Stomach smooth muscle (tissue), 2 donors: ENCODE measurements at regions not wholly inside any gene's neighbourhood (a gene's known extent, or its start where the extent isn't known, plus 50 kb on each side); places are given as distances from the start of the nearest gene placed in this dataset.
"Not testable (repeated sequence)": the region's sequence is repeated elsewhere in the genome, so short reads cannot be mapped to it uniquely, and the experiment has no call there.

Source experiments
- H3K27ac ChIP-seq: one replicate; pipeline ENCODE4 v1.7.0; 2013; ENCODE audit warnings: mild to moderate bottlenecking, low read length, inconsistent platforms
- H3K27me3 ChIP-seq, 2 donors: one replicate each; pipeline ENCODE4 v1.7.0; 2013; ENCODE audit warnings: low read length in 2 of 2; ENCODE audit not compliant: insufficient read depth in 2 of 2, control insufficient read depth in 1 of 2
- H3K36me3 ChIP-seq, 2 donors: one replicate each; pipeline ENCODE4 v1.7.0; 2013; ENCODE audit warnings: low read length in 2 of 2; ENCODE audit not compliant: control insufficient read depth in 2 of 2, insufficient read depth in 2 of 2
- H3K4me1 ChIP-seq: one replicate; pipeline ENCODE4 v1.7.0; 2013; ENCODE audit warnings: low read length; ENCODE audit not compliant: control insufficient read depth, insufficient read depth
- H3K4me3 ChIP-seq, 2 donors: one replicate each; pipeline ENCODE4 v1.7.0; 2013; ENCODE audit warnings: low read length in 2 of 2
- H3K9ac ChIP-seq, 2 donors: one replicate each; pipeline ENCODE4 v1.7.0; 2013; ENCODE audit warnings: low read length in 2 of 2, mild to moderate bottlenecking in 1 of 2
- H3K9me3 ChIP-seq, 2 donors: one replicate each; pipeline ENCODE4 v1.7.0; 2013; ENCODE audit warnings: low read length in 2 of 2; ENCODE audit not compliant: control insufficient read depth in 2 of 2
- donor health status: healthy.
- donor health status: Pancreatic carcinoma.

DNA sequence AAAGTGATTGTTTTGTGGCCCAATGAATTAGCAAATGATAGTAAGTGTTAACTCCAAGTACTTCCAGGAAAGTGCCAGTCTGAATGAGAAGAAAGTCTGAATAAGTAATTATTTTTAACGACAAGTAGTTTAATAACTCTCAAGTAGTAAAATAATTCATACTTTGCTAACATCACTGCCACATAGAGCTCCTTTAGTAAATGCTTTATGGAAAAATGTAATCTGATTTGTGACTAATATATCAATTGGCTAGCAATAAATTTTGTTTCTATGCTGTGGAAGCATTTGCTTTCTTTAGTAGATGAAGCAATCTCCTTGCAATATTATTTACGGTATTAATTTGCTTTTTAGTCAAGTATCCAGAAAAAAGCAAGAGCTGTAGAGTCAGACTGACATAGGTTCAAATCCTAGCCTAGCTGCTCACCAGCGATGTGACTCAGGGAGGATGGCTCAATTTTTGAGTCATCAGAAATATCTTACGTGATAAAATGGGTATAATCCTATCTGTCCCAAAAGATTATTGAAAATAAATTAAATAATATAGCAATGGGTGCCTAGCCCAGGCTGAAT, 329.3 kb downstream of the FGFR2 start:
- Histone ChIP-seq H3K36me3 (no peaks in the 10 kb centered on the region), H3K27ac (no peak overlapping the region), H3K9me3 (no peaks in the 10 kb centered on the region), H3K4me1 (no peaks in the 10 kb centered on the region), H3K4me3 (no peak overlapping the region), H3K27me3 (no peaks in the 10 kb centered on the region), H3K9ac (no peak overlapping the region)

GRCh38 chr10:121270906-121271305, 327.3 kb downstream of the FGFR2 start:
- no peaks in the 10 kb centered on the region for H3K9me3 ChIP-seq
- no peak overlapping the region for H3K27ac ChIP-seq
- no peak overlapping the region for H3K4me3 ChIP-seq
- no peaks in the 10 kb centered on the region for H3K4me1 ChIP-seq
- H3K27me3 ChIP-seq = no peaks in the 10 kb centered on the region
- H3K36me3 ChIP-seq = no peaks in the 10 kb centered on the region
- no peak overlapping the region for H3K9ac ChIP-seq

DNA sequence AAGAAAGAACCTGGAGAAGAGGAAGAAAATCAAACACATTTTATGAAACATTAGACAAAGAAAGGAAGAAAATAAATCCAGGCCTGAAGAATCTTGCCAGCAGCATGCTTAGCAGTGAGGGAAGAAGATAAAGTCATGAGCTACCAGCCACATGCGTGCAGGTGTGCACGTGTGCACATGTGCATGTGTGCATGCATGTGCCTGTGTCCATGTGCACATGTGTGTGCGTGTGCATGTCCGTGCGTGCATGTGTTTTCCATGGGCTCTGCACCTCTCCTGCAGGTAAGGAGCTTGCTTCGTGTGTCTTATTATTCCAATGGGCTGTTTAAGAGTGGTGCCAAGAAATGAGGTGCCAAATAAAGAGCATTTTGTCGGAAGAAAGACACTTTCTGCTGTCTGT, 322.2 kb downstream of the FGFR2 start:
- no peaks in the 10 kb centered on the region for H3K4me1 ChIP-seq

GRCh38 chr10:121276822-121277221, 321.4 kb downstream of the FGFR2 start:
- H3K9me3 ChIP-seq = no peaks in the 10 kb centered on the region
- H3K36me3 ChIP-seq = no peaks in the 10 kb centered on the region
- no peaks in the 10 kb centered on the region for H3K27me3 ChIP-seq
- no peaks in the 10 kb centered on the region for H3K4me1 ChIP-seq
- H3K4me3 ChIP-seq = no peak overlapping the region
- H3K27ac ChIP-seq = no peak overlapping the region
- H3K9ac ChIP-seq = no peak overlapping the region

More for the DNA sequence above, 322.2 kb downstream of the FGFR2 start:
- no peak overlapping the region for H3K27ac ChIP-seq
- no peaks in the 10 kb centered on the region for H3K36me3 ChIP-seq
- H3K4me3 ChIP-seq = no peak overlapping the region
- no peaks in the 10 kb centered on the region for H3K9me3 ChIP-seq
- H3K9ac ChIP-seq = no peak overlapping the region
- no peaks in the 10 kb centered on the region for H3K27me3 ChIP-seq

GRCh38 chr10:121278386-121278785, 319.9 kb downstream of the FGFR2 start:
- not testable (repeated sequence) for H3K36me3 ChIP-seq, H3K9ac ChIP-seq

DNA sequence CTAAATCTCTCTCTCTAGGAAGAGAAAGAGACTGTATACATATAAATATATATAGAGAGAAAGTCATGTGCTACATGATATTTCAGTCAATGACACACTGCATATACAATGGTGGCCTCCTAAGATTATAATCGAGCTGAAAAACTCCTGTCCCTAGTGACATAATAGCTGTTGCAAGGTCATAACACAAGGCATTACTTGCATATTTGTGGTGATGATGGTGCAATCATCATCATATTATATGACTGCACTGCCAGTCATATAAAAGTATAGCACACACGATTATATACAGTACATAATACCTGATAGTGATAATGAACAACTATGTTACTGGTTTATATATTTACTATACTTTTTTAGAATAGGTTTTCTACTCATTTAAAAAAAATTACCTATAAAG, 316.7 kb downstream of the FGFR2 start:
- Histone ChIP-seq H3K4me1 (no peaks in the 10 kb centered on the region), H3K9me3 (no peaks in the 10 kb centered on the region), H3K27ac (no peak overlapping the region), H3K27me3 (no peaks in the 10 kb centered on the region), H3K9ac (no peak overlapping the region), H3K36me3 (no peaks in the 10 kb centered on the region), H3K4me3 (no peak overlapping the region)

More at GRCh38 chr10:121278386-121278785, 319.9 kb downstream of the FGFR2 start:
- H3K9me3 ChIP-seq, H3K27me3 ChIP-seq, H3K27ac ChIP-seq, H3K4me1 ChIP-seq, H3K4me3 ChIP-seq: not testable (repeated sequence)

DNA sequence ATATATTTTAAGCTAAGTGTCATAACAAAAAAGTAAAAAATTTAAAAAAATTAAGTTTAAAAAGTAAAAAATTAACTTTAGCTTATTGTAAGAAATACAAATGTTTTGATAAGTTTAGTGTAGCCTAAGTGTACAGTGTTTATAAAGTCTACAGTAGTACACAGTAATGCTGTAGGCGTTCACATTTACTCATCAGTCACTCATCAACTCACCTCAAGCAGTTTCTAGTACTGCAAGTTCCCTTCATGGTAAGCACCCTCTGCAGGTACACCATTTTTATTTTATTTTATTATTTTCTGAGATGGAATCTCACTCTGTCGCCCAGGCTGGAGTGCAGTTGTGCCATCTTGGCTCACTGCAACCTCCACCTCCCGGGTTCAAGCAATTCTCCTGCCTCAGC, 316.0 kb downstream of the FGFR2 start:
- no peak overlapping the region for H3K9ac ChIP-seq
- no peaks in the 10 kb centered on the region for H3K36me3 ChIP-seq
- no peak overlapping the region for H3K27ac ChIP-seq
- H3K4me1 ChIP-seq = no peaks in the 10 kb centered on the region
- H3K4me3 ChIP-seq = no peak overlapping the region
- no peaks in the 10 kb centered on the region for H3K27me3 ChIP-seq
- no peaks in the 10 kb centered on the region for H3K9me3 ChIP-seq

GRCh38 chr10:121282797-121283515, 315.3 kb downstream of the FGFR2 start:
- Histone ChIP-seq H3K9ac (no peak overlapping the region), H3K4me3 (no peak overlapping the region), H3K36me3 (no peaks in the 10 kb centered on the region), H3K9me3 (no peaks in the 10 kb centered on the region), H3K27me3 (peaks cover 0 to 2% of the 10 kb centered on the region in 2 donors), H3K27ac (no peak overlapping the region), H3K4me1 (no peaks in the 10 kb centered on the region)

- no peak overlapping the region for H3K9ac ChIP-seq
- H3K4me1 ChIP-seq = no peaks in the 10 kb centered on the region
- H3K9me3 ChIP-seq = no peaks in the 10 kb centered on the region
- H3K27ac ChIP-seq = no peak overlapping the region
- H3K4me3 ChIP-seq = no peak overlapping the region
- H3K27me3 ChIP-seq = peaks cover 0 to 3% of the 10 kb centered on the region in 2 donors
- no peaks in the 10 kb centered on the region for H3K36me3 ChIP-seq
These were observed 313.3 kb downstream of the FGFR2 start for GRCh38 chr10:121284936-121285335.

GRCh38 chr10:121285406-121286196, 312.6 kb downstream of the FGFR2 start:
- Histone ChIP-seq H3K9me3 (no peaks in the 10 kb centered on the region), H3K9ac (no peak overlapping the region), H3K36me3 (no peaks in the 10 kb centered on the region), H3K27ac (no peak overlapping the region), H3K27me3 (peaks cover 0 to 3% of the 10 kb centered on the region in 2 donors), H3K4me3 (no peak overlapping the region), H3K4me1 (no peaks in the 10 kb centered on the region)

DNA sequence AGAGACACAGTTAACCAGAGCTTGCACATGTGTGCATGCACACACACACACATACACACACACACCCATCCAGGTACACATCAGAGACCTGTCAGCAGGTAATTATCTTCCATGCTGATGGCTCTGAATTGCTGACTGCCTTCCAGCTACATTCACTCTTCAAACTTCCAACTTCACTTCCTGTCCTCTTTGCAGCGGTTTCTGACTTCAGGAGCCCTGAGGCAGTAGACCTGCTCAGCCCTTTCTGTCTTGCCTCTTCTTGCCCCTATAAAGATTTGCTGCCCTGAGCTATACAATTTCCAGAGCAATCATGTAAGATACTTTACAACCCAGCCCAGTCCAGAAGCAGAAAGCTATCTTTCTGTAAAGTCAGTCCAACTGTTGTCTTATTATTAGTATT, 310.2 kb downstream of the FGFR2 start:
- Histone ChIP-seq H3K27ac (no peak overlapping the region), H3K9ac (no peak overlapping the region), H3K4me1 (peaks cover 12% of the 10 kb centered on the region), H3K4me3 (no peak overlapping the region), H3K9me3 (no peaks in the 10 kb centered on the region), H3K36me3 (no peaks in the 10 kb centered on the region), H3K27me3 (peaks cover 0 to 3% of the 10 kb centered on the region in 2 donors)
